HG03558 (cell line): ENCODE measurements at regions not wholly inside any gene's neighbourhood (a gene's known extent, or its start where the extent isn't known, plus 50 kb on each side); places are given as distances from the start of the nearest gene placed in this dataset.
"Not testable (repeated sequence)": the region's sequence is repeated elsewhere in the genome, so short reads cannot be mapped to it uniquely, and the experiment has no call there.

Experiments
- ATAC-seq: cut with Tn5 transposase; IDR thresholded peaks from one replicate; pipeline ENCODE4 v1.9.1; 2021; ENCODE audit warnings: moderate number of reproducible peaks; ENCODE audit not compliant: unreplicated experiment; ENCODE audit errors: extremely low read depth

- no peak for ATAC-seq
Measured at GRCh38 chr4:164138521-164138920, 615.4 kb upstream of the SMIM31 start.

- no peak for ATAC-seq
Measured at GRCh38 chr4:164139291-164139690, 614.6 kb upstream of the SMIM31 start.

GRCh38 chr4:164141755-164142375 is 612.1 kb upstream of the SMIM31 start:
- not testable (repeated sequence) for ATAC-seq

- ATAC-seq: no peak
Measured at GRCh38 chr4:164154416-164154815, 599.5 kb upstream of the SMIM31 start.

GRCh38 chr4:164169591-164169990 is 584.3 kb upstream of the SMIM31 start:
- no peak for ATAC-seq

GRCh38 chr4:164177153-164177552 is 576.8 kb upstream of the SMIM31 start:
- no peak for ATAC-seq

- no peak for ATAC-seq
Measured at GRCh38 chr4:164177753-164178152, 576.2 kb upstream of the SMIM31 start.

GRCh38 chr4:164188236-164188635 is 565.7 kb upstream of the SMIM31 start:
- ATAC-seq: no peak

- ATAC-seq: no peak
Measured at GRCh38 chr4:164192844-164193243, 561.1 kb upstream of the SMIM31 start.

- ATAC-seq: no peak
Measured at GRCh38 chr4:164193676-164194075, 560.3 kb upstream of the SMIM31 start.

- no peak for ATAC-seq
Measured at GRCh38 chr4:164197556-164197955, 556.4 kb upstream of the SMIM31 start.

GRCh38 chr4:164203476-164203875 is 550.5 kb upstream of the SMIM31 start:
- no peak for ATAC-seq

GRCh38 chr4:164204434-164204833 is 549.5 kb upstream of the SMIM31 start:
- no peak for ATAC-seq

- no peak for ATAC-seq
Measured at GRCh38 chr4:164207460-164207859, 546.5 kb upstream of the SMIM31 start.

GRCh38 chr4:164210377-164210776 is 543.6 kb upstream of the SMIM31 start:
- no peak for ATAC-seq

GRCh38 chr4:164212134-164212533 is 541.8 kb upstream of the SMIM31 start:
- ATAC-seq: no peak

- ATAC-seq: no peak
Measured at GRCh38 chr4:164212714-164213113, 541.2 kb upstream of the SMIM31 start.

- ATAC-seq: no peak
Measured at GRCh38 chr4:164215113-164215741, 538.7 kb upstream of the SMIM31 start.

GRCh38 chr4:164221631-164222030 is 532.3 kb upstream of the SMIM31 start:
- no peak for ATAC-seq

- ATAC-seq: no peak
Measured at GRCh38 chr4:164224871-164225270, 529.1 kb upstream of the SMIM31 start.

GRCh38 chr4:164229255-164229654 is 524.7 kb upstream of the SMIM31 start:
- no peak for ATAC-seq

GRCh38 chr4:164239433-164239832 is 514.5 kb upstream of the SMIM31 start:
- ATAC-seq: no peak
